Amniotic epithelial cell (primary cell): ENCODE measurements at regions not wholly inside any gene's neighbourhood (a gene's known extent, or its start where the extent isn't known, plus 50 kb on each side); places are given as distances from the start of the nearest gene placed in this dataset.
"Not testable (repeated sequence)": the region's sequence is repeated elsewhere in the genome, so short reads cannot be mapped to it uniquely, and the experiment has no call there.

Source experiments
- DNase-seq: peaks from one replicate; pipeline ENCODE4 v3.0.0-alpha.2; 2010; ENCODE audit warnings: low read depth

DNA sequence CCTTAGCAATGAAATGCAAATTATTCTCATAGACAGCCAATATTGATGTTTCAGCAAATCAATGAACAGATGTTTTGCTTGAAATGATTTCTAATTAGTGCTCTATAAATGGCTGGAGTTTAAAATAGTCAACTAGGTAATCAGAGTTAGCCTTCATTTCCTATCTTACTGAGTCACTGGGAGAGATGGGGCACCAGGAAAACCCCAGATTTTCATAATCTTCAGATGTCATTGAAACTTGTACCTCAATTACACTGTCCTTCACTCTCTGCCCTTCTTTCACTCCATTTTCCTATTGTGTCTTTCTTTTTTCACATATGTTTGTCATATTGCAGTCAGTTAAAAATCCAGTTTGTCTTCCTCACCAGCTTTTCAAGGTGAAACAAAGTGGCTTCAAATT lies 92.7 kb downstream of the C12orf75 start:
- no peak for DNase-seq

DNA sequence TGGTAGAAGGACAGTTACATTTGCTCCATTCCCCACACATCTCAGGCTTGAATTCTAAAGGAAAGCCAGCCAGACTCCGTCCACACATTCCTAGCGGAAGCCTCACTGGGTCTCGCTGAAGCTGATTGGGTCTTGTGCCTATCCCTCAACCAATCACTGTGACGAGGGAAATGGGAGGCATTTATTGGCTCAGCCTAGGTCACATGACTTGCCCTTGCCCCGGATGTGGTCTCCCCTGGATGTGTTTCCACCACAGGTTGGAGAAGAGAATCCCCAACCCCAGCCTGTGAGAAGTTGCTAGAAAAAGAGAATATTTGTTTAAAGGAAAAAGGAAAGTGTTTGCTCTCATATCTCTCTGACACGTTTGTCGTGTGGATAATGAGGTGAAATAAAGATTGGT lies 93.4 kb downstream of the C12orf75 start:
- no peak for DNase-seq

DNA sequence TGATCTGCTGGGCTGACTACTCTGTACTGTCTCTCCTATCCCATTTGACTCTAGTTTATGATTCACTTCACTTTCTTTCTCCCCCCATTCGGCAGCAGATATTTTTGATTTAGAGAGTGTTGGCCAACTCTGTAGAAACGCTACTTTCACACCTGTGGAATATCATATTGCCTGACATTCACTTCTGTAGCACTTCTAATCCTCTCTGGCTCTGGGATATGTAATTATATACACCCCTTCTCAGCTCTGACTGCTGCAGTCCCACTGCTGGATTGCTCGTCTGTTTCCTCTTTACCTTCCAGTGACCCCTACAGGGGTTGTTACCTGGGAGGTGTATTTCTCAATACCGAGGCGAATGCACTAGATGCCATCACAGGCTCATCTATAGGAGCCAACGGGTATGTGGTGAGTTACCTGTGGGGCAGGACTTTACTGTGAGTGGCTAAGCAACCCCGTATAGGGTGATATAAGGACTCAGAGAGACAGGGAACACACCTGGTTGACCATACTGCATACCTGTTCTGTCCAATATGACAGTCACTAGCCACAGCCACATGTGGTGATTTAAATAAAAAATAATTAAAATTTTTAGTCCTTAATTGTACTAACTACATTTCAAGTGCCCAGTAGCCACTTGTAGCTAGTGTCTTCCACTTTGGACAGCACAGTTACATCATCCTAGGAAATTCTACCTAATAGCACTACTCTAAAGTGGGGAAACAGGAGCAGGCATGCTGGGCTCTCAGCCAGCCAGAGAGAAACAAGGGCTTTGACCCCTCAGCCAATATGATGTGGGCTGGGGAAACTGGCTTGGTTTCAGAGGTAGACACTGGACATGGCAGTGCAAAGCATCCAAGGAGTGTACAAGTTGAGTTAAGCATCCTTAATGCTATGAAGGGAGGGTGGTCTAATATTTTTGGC lies 95.0 kb downstream of the C12orf75 start:
- no peak for DNase-seq

DNA sequence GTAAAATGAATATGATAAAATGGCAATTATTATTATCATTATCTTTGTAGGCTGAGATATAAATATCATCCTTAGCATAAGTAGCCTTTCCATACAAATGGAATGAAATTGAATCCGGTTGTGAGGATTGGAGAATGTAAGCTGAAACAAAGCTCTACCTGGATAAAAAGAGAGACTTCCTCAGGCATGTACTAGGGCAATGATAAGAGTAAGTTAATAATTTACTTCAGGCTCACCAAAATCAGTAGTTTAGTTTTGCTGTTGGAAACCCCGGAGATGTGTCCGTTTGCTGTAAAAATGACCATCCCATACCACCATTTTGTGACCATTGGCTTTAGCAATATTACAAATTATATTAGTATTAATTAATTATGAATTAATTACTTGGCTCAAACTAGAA lies 96.3 kb downstream of the C12orf75 start:
- DNase-seq, result no peak

DNA sequence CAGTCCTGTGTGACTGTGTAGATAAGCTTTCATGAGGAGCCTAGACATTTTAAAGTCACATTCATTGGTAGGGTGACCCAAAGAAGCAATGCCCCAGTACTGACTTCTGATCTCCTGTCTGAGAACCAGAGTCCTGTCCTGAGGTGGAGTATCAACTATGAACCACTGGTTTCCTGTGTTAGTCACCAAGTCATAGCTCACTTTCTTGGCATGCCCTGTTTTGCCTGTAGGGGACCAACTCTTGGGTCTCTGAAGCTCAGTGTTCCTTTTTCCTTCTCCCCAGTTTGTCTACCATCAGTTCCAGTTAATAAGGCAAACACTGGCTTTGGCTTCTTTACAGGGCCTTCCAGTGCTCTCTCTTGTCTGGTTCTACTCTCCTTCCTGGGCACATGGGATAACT lies 97.4 kb downstream of the C12orf75 start:
- no peak for DNase-seq

DNA sequence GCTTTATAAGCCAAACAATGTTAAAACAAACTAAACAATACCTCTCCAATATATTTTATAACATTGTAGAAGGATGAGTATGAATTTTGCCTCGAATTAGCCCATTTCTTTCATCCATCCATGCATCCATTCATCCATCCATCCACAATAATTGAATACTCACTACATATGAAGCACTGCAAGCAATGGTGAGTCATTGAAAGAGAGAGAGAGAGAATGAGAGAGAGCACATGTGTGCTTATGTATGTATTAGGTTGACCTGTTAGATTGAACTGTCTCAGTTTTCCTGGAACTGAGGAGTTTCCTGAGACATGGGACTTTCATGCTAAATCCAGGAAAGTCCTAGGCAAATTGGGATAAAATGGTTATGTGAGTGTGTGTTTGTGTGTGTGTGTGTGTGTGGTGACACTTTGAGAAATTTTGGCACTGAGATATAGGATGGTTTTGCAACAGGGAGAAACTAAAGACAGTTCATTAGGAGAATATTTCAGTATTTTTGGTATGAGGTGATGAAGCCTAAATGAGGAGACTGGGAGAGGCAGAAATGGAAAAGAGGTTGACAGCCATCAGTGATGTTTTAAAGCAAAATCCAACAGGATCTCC lies 98.4 kb downstream of the C12orf75 start:
- no peak for DNase-seq

DNA sequence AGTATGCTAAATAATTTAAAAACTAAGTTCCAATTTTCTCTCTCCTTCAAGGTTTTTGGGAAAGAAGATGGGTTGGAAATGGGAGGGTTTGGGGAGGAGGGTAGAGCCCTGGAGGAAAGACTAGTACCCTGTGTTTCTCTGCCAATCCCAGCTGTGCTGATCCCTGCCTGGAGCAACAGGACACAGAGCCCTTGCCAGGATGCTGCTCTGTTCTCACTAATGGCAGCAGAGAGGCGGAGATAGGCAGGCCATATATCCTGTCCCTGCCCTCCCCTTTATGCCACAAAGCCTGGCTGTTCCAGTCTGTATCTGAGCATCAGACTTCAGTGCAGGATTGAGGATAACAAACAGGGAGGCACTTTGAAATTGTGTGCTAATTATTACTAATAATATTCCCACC lies 99.0 kb downstream of the C12orf75 start:
- no peak for DNase-seq

DNA sequence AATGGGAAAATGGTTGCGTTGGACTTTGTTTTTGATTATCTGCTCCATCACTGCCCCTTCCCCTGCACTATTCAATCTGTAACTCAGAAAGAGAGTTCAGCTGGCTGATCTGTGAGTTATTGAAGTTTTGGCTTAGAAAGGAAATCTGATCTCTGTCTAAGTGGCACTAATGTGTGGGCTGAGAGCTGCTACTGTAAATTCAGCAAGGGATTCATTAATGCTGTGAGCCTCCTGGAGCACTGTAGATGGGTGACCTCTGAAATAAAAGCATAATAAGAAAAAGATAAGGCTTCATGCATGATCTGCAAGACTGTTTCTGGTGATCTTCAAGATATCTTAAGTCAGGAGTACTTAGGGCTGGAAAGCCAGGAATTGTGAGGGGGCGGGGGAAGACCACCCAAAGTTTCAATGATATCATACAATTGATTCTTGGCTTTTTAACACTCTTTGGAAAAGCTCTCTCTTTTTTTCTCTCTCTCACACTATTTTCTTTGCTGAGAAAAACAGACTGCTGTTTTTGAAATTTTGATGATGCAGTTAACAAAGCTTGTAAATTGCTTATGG lies 101.1 kb downstream of the C12orf75 start:
- DNase-seq, result no peak

DNA sequence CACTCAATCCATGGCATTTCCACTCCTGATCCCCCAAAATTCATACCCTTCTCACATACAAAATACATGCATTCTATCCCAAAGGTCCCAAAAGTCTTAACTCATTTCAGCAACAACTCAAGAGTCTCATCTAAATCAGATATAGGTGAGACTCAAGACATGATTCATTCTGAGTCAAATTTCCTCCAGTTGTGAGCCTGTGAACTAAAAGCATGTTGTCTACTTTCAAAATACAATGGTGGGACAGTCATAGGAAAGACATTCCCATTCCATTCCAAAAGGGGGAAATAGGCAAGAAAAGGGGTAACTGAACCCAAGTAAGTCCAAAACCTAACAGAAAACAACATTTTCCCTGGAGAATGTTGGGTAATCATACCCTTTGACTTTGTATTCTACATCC lies 103.3 kb downstream of the C12orf75 start:
- peak; percentile 60 for DNase-seq

DNA sequence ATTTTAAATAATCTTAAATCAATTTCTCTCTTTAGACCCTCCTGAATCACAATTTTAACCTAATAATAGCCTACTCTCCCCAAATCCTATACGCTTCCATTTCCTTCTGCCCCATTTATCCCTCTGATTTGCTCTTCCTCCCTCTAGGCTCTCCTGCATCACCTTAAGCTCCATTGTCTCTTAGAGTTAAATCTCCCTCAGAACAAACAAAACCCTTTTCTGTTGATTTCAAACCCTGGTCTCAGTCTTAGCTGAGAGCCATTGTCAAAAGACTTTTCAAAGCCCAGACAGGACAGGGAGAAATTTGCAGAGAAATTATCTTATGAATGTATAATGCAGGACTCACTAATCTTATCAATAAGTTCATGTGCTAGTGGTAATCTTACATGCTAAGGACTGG lies 106.1 kb downstream of the C12orf75 start:
- no peak for DNase-seq

DNA sequence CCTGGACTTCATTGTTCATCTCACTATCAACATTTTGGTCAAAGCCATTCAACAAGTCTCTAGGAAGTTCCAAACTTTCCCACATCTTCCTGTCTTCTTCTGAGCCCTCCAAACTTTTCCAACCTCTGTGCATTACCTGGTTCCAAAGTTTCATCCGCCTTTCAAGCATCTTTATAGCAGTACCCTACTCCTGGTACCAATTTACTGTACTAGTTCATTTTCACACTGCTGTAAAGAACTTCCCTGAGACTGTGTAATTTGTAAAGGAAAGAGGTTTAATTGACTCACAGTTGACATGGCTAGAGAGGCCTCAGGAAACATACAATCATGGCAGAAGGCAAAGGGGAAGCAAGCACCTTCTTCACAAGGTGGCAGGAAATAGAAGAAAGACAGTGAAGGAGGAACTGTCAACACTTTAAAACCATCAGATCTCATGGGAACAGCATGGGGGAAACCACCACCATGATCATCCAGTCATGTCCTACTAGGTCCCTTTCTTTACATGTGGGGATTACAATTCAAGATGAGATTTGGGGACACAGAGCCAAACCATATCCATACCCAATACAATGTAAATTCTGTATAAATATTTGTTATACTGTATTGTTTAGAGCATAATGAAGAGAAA lies 109.7 kb downstream of the C12orf75 start:
- no peak for DNase-seq

DNA sequence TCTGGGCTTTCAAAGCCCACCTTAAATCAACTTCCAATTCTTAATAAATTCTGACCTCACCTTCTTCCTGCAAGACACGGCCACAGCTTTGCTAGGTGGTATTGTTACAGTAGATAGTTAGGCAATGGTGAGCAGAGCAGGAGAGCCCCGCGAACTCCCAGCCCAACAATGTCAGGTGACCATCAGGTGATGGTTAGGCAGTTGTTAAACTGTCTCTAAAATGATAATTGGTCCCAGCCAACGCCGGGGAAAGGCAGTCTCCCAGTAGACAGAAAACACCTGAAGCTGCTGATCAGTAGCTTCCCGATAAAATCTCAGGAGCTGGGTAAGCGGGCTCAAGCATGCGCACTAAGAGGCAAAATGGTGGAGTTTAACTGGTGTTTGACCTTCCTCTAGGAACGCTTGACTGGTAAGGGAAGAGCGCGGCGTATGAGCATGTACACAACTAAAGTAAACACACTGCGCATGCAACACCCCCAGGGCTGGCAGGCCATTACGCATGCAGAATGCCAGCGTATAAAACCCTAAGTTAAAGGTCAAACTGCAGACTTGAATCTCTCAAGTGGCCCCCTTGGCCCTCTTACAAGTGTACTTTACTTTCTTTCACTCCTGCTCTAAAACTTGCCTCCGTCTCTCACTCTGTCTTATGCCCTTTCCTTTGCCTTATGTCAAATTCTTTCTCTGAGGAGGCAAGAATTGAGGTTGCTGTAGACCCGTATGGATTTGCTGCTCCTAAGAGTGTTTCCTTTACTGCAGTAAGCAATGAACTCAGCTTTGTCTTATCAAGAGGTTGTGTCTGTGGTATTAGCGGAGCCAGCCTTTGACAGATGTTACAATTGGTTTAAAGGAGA lies 113.5 kb downstream of the C12orf75 start:
- DNase-seq, result peak; percentile 59

DNA sequence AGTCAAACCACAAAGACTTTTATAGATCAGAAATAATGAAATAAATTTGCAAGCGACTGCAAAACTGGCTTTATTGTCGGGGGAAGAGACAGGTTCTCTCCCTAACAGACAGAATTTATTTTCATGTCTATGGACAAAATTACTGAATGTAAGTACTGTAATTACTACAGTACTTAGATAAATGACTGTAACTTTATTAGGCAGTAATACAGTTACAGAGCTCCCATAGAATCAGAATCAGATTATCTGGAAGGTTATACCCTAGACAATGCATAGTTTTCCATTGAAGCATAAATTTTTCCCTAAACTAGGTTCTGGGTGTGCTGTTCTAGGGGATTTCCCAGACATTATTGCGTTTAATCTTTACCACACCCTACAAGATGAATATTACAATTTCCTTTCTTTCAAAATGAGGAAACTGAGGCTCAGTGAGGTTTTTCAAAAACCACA lies 114.2 kb downstream of the C12orf75 start:
- DNase-seq, result no peak

DNA sequence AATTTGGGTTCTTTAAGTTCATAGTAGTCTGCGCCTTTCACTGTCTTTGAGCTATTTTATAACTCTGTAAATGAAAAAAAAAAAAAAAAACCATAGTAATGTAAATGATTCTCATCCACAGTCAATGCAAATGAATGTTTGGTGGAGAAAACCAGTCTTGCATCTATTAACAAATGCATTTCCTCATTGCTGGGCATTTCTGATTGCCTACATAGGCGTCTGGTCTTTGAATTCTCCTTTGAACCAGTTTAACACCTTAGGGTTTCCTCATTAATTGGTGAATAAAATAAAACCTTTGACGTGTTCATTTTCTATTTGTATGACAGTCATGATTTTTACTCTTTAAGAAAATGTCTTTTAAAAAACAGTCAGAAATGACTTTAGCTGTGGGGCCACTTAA lies 114.8 kb downstream of the C12orf75 start:
- DNase-seq, result no peak

DNA sequence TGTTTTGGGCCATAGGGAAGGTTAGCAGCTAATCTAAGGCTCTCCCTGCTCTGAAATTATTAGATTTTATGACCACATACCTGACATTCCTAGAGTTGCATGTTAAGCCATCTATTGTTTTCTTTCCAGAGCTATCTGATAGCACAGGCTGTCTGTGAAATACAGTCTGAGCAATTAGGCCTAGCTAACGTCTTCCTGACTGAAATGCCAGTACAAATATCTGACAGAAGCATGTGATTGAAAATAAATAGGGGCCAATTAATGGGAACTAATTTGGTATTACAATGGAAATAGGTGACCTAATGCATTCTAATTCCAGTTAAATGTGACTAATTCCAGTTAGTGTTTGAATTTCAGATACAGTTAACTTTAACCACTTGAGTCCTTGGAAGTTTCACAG lies 115.2 kb downstream of the C12orf75 start:
- DNase-seq, result peak; percentile 53

DNA sequence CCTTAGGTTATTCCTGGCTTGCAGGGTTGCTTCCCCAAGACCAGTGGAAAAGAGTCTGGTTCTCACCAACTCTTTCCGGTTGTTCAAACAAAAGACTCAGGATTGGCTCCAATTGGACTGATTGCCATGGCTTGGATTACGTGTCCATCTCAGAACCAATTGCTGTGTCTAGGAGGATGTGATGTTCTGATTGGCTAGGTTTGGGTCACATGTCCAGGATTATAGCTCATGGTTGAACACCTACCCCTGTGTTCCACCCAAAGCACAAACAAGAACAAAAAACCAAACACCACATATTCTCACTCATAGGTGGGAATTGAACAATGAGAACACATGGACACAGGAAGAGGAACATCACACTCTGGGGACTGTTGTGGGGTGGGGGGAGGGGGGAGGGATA lies 116.0 kb downstream of the C12orf75 start:
- DNase-seq, result not testable (repeated sequence)

DNA sequence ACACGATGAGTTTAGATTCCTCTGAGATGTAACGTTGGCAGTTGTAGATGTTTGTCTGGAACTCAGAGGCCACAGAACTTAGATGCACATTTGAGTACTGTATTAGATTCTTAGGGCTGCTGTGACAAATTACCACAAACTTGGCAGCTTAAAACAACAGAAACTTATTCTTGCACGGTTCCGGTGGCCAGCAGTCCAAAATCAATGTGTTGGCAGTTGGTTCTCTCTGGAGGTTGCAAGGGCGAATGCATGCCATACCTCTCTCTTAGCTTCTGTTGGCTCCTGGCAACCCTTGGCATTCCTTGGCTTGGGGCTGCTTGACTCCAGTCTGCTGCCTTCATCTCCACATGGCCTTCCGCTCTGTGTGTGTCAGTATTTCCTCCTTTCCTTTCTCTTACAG lies 118.9 kb downstream of the C12orf75 start:
- DNase-seq, result no peak

DNA sequence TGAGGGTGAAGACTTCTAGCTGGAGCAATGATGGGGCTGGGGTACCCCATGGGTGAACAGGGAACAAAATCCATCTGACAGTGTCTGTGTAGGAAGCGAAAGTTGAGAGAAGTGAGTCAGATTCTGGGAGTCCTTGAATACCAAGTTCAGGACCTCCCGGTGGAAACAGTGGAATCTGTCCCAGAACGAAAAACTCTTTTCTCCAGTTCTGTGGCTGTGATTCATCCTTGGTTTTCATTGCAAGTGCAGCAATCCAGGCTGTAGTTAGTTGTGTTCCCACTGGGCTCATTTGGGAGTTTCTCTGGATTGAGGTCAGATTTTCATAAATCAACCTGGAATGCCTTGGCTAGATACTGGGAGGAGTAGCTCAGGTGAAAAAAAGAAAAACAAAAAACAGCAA lies 120.7 kb downstream of the C12orf75 start:
- peak; percentile 88 for DNase-seq

DNA sequence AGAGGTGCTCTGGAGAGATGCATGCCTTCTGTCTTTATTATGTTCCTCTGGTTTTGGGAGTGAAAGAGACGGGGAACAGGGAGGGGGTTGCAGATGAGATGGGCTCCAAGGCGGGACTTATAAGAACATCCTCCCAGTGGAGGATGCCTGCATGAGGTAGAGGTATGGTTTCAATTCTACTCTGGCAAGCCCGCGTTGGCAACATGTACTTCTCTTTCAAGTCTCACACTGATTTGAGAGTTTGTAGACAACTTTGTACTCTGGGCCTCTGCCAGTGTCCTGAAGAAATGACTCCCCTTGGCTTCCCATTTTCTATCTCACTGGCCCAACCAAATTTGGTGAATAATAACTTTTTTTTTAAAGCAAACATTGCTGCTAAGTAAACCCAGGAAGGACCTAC lies 121.3 kb downstream of the C12orf75 start:
- DNase-seq, result no peak

DNA sequence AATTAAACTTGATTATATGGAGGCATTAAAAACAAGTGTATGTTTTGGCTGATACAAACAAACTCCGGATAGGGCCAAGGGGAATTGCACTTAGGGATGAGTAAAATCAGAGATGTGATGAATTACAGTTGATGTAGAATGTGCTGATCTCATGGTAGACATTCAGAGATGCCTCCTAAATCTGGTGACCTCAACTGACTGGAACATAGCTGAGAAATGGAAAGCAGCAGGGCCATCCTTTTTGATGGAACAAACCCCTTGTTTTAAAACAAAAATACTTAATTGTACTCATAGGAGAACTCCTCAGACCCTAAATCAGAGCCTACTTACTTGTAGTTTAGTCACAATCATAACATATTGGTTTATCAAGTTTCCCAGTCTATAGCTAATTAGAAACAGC lies 122.8 kb downstream of the C12orf75 start:
- DNase-seq, result no peak

DNA sequence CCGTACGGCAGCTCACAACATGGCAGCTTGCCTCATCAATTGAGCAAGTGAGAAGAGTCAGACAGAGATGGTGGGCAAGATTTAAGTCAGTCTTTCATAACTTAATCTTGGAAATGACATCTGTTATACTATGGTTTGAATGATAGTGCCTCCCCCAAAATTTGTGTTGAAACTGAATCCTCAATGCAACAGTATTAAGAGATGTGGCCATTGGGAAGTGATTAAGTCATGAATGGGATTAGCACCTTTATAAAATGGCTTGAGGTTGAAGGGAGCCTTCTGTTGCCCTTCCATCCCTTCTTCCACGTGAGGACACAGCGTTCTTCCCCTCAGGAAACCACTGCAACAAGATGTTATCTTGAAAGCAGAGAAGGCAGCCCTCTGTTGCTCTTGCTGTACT lies 124.2 kb downstream of the C12orf75 start:
- DNase-seq, result peak; percentile 65

DNA sequence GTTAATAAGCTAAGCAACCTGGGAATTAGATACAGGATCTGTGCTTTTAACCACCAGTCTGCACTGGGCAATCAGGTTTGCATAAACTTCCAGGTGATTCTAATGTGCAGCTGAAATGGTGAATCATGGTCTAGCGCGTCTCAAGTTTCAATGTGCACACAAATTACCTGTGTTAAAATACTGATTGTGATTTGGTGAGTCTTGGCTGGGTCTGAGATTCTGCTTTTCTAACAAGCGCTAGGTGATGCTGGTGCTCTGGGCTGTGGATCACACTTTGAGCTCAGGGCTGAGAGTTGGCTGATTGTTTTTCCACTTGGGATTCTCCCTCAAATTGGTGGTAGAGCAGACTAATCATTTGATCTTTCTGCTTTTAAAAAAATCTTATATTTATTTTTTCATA lies 124.8 kb downstream of the C12orf75 start:
- DNase-seq, result no peak
